AG09319 (cell line): ENCODE measurements at regions not wholly inside any gene's neighbourhood (a gene's known extent, or its start where the extent isn't known, plus 50 kb on each side); places are given as distances from the start of the nearest gene placed in this dataset.

Experiments
- DNase-seq: peaks from one replicate; pipeline ENCODE4 v3.0.0-alpha.2; 2010; ENCODE audit warnings: low read depth; ENCODE audit errors: extremely low read depth
- CTCF ChIP-seq: IDR thresholded peaks from 2 replicates; pipeline ENCODE4 v1.5.1; 2011; ENCODE audit warnings: low read depth, mild to moderate bottlenecking, inconsistent platforms, low read length, moderate library complexity

GRCh38 chr9:78606001-78606379 lies 309.1 kb downstream of the PSAT1 start:
- no peak for DNase-seq
- no peak for TF ChIP-seq CTCF

- no peak for TF ChIP-seq CTCF
- DNase-seq, result no peak
Measured at GRCh38 chr9:78607853-78608252, 310.9 kb downstream of the PSAT1 start.

GRCh38 chr9:78609450-78609849 lies 312.5 kb downstream of the PSAT1 start:
- no peak for DNase-seq

GRCh38 chr9:78612091-78612490 lies 315.2 kb downstream of the PSAT1 start:
- DNase-seq, result no peak
- no peak for TF ChIP-seq CTCF

More at GRCh38 chr9:78609450-78609849, 312.5 kb downstream of the PSAT1 start:
- TF ChIP-seq CTCF, result no peak

- no peak for DNase-seq
Measured at GRCh38 chr9:78613006-78613405, 316.1 kb downstream of the PSAT1 start.

GRCh38 chr9:78614892-78615291 lies 318.0 kb downstream of the PSAT1 start:
- DNase-seq, result no peak

More at GRCh38 chr9:78613006-78613405, 316.1 kb downstream of the PSAT1 start:
- no peak for TF ChIP-seq CTCF

GRCh38 chr9:78615372-78615771 lies 318.4 kb downstream of the PSAT1 start:
- no peak for DNase-seq
- TF ChIP-seq CTCF, result no peak

More at GRCh38 chr9:78614892-78615291, 318.0 kb downstream of the PSAT1 start:
- TF ChIP-seq CTCF, result no peak

GRCh38 chr9:78618735-78619134 lies 321.8 kb downstream of the PSAT1 start:
- no peak for TF ChIP-seq CTCF
- no peak for DNase-seq
